Left ventricle myocardium inferior (tissue), 1 donor: ENCODE measurements at regions not wholly inside any gene's neighbourhood (a gene's known extent, or its start where the extent isn't known, plus 50 kb on each side); places are given as distances from the start of the nearest gene placed in this dataset.

ENCODE experiments used
- DNase-seq: peaks from one replicate; pipeline ENCODE4 v3.0.0-alpha.2; 2020
- H3K27ac ChIP-seq: fragments of 200-600 bp; replicated peaks from 2 replicates; pipeline ENCODE4 v1.8.0; 2021
- H3K27me3 ChIP-seq: fragments of 200-600 bp; 2 replicates; pipeline ENCODE4 v1.8.0; 2021; ENCODE audit warnings: low read depth
- H3K36me3 ChIP-seq: fragments of 200-600 bp; 2 replicates; pipeline ENCODE4 v1.8.0; 2021
- H3K4me1 ChIP-seq: fragments of 200-600 bp; 2 replicates; pipeline ENCODE4 v1.8.0; 2021
- H3K4me3 ChIP-seq: fragments of 200-600 bp; 2 replicates; pipeline ENCODE4 v1.8.0; 2021; ENCODE audit warnings: mild to moderate bottlenecking, moderate library complexity
- H3K9me3 ChIP-seq: fragments of 200-600 bp; replicated peaks from 2 replicates; pipeline ENCODE4 v1.8.0; 2021
- CTCF ChIP-seq: fragments of 200-600 bp; IDR thresholded peaks from 2 replicates; pipeline ENCODE4 v1.8.0; 2021; ENCODE audit warnings: antibody characterized with exemption, mild to moderate bottlenecking, borderline replicate concordance
- intact Hi-C: fragments of 100-400 bp; cut with micrococcal nuclease; formaldehyde crosslinking; loops from one replicate; pipeline ENCODE4 v1.11.0; 2022
- donor health status: DM: no; HTN: yes; CAD: no; lungs with severe emphysema.

GRCh38 chr12:46884362-46884761 lies 58.6 kb upstream of the SLC38A4 start:
- Histone ChIP-seq H3K36me3 (no peaks in the 10 kb centered on the region), H3K27me3 (no peaks in the 10 kb centered on the region), H3K4me3 (no peak overlapping the region), H3K4me1 (no peaks in the 10 kb centered on the region), H3K9me3 (no peaks in the 10 kb centered on the region), H3K27ac (peak overlapping the region; percentile 48)
- intact Hi-C loops: no loop called here
- DNase-seq: no peak
- TF ChIP-seq CTCF: peak; percentile 17

GRCh38 chr12:46886541-46887041 lies 60.8 kb upstream of the SLC38A4 start:
- peaks cover 6% of the 10 kb centered on the region for H3K4me1 ChIP-seq
- no peak for DNase-seq
- intact Hi-C loops: no loop called here
- H3K36me3 ChIP-seq: no peaks in the 10 kb centered on the region
- peaks cover 7% of the 10 kb centered on the region for H3K9me3 ChIP-seq
- no peak overlapping the region for H3K27ac ChIP-seq
- no peak overlapping the region for H3K4me3 ChIP-seq
- no peak for TF ChIP-seq CTCF
- H3K27me3 ChIP-seq: no peaks in the 10 kb centered on the region

GRCh38 chr12:46887870-46888269 lies 62.1 kb upstream of the SLC38A4 start:
- intact Hi-C loops: no loop called here
- Histone ChIP-seq H3K27me3 (no peaks in the 10 kb centered on the region), H3K9me3 (peaks cover 7% of the 10 kb centered on the region), H3K27ac (no peak overlapping the region), H3K4me3 (no peak overlapping the region), H3K4me1 (peaks cover 6% of the 10 kb centered on the region), H3K36me3 (no peaks in the 10 kb centered on the region)
- TF ChIP-seq CTCF: no peak
- DNase-seq: no peak

GRCh38 chr12:46888568-46888967 lies 62.8 kb upstream of the SLC38A4 start:
- Histone ChIP-seq H3K36me3 (no peaks in the 10 kb centered on the region), H3K27ac (no peak overlapping the region), H3K27me3 (no peaks in the 10 kb centered on the region), H3K4me1 (peaks cover 6% of the 10 kb centered on the region), H3K4me3 (no peak overlapping the region), H3K9me3 (peaks cover 7% of the 10 kb centered on the region)
- intact Hi-C loops: no loop called here
- no peak for DNase-seq
- no peak for TF ChIP-seq CTCF

GRCh38 chr12:46891306-46891705 lies 65.5 kb upstream of the SLC38A4 start:
- Histone ChIP-seq H3K9me3 (peaks cover 7% of the 10 kb centered on the region), H3K27me3 (no peaks in the 10 kb centered on the region), H3K27ac (peak overlapping the region; percentile 19), H3K4me1 (peaks cover 6% of the 10 kb centered on the region), H3K4me3 (no peak overlapping the region), H3K36me3 (no peaks in the 10 kb centered on the region)
- no peak for TF ChIP-seq CTCF
- no peak for DNase-seq
- intact Hi-C loops: no loop called here
